ENCODE measurements at regions not wholly inside any gene's neighbourhood (a gene's known extent, or its start where the extent isn't known, plus 50 kb on each side); places are given as distances from the start of the nearest gene placed in this dataset.

DNA sequence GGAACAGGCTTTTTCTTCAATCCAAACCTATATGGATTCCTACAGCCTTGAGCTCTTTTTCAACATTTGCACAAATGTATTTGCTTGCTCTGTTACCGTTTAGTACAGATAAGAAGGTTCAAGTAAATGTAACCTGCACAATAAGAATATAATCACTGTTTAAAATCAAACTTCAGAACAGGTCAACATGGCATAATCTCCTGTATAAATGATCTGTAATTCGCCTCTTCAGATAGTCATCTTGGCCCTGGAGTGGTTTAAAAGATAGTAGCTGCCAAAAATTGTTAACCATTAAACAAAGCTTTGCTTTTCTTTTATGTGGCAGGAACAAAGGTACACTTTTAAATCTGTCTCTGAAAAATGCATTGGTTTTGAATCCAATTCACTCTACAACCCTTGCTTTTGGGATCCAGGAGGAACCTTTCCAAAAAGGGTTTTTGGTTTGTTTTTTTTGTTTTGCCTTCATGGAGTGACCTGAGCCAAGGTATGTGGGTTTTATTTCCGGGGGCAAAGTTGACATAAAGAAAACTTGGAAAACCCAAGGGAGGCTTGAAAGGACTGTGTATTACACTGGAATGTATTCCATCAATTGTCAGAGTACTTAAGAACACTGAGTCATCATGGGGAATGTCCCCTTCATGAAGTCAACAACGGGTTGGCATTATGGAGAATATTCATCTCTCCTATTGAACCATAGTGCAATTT is 210.4 kb upstream of the HCCS start:
- Histone ChIP-seq H3K27me3 (ENCODE audit: insufficient read depth, low read depth) (no peaks in the 10 kb centered on the region), H2AFZ (ENCODE audit: low read depth) (no peak overlapping the region), H4K20me1 (ENCODE audit: insufficient read depth) (no peaks in the 10 kb centered on the region), H3K36me3 (ENCODE audit: insufficient read depth) (no peaks in the 10 kb centered on the region), H3K4me2 (no peak overlapping the region), H3K4me3 (IDR thresholded peaks at IDR 0.05; ENCODE audit: insufficient read depth, low read depth, low read length) (no peak overlapping the region), H3K79me2 (ENCODE audit: insufficient read depth, low read depth) (no peaks in the 10 kb centered on the region), H3K9ac (no peak overlapping the region), H3K27ac (no peak overlapping the region), H3K4me1 (ENCODE audit: low read depth, poor library complexity, severe bottlenecking) (peaks cover 4% of the 10 kb centered on the region)
- no peak for TF ChIP-seq CTCF (conservative IDR thresholded peaks at IDR 0.05; ENCODE audit: low read depth, low read length)

DNA sequence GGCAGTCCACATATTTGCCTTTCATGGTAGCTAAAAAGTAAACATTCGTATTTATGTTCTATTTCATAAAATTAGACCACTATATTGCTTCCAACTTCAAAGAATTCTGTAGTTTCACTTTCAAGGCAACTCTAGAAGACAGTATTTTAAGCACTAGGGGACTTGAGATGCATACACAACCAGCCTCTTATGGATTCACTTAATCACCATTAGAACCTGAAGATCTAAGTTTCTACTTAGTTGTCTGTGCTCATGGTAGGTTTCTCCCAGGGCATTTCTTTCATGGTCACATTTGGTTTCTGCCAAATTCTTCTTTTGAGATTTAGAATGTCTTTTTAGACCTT is 209.9 kb upstream of the HCCS start:
- Histone ChIP-seq H3K36me3 (ENCODE audit: insufficient read depth) (no peaks in the 10 kb centered on the region), H3K4me2 (no peak overlapping the region), H3K9ac (no peak overlapping the region), H3K4me3 (IDR thresholded peaks at IDR 0.05; ENCODE audit: insufficient read depth, low read depth, low read length) (no peak overlapping the region), H2AFZ (ENCODE audit: low read depth) (no peak overlapping the region), H4K20me1 (ENCODE audit: insufficient read depth) (no peaks in the 10 kb centered on the region), H3K4me1 (ENCODE audit: low read depth, poor library complexity, severe bottlenecking) (peaks cover 4% of the 10 kb centered on the region), H3K79me2 (ENCODE audit: insufficient read depth, low read depth) (no peaks in the 10 kb centered on the region), H3K27ac (no peak overlapping the region), H3K27me3 (ENCODE audit: insufficient read depth, low read depth) (no peaks in the 10 kb centered on the region)
- TF ChIP-seq CTCF (conservative IDR thresholded peaks at IDR 0.05; ENCODE audit: low read depth, low read length) = no peak

DNA sequence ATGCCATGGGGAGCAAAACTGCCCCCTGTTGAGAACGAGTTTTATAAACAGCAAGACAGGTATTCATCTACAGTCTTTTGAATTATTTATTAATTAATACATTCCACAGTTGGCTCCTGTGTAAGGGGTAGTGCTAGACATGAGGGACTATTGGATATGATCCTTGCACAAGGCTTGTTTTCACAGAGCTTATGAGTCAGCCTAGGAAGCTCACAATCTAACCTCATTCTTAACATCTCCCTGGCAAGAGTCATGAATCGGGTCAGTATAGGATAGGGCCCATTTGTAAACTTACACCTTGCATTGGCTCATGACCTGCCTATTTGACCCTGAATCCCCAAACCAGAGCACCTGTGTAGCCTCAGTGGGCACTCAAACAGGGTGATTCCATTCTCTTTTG is 209.1 kb upstream of the HCCS start:
- H3K79me2 ChIP-seq (ENCODE audit: insufficient read depth, low read depth) = no peaks in the 10 kb centered on the region
- no peak overlapping the region for H2AFZ ChIP-seq (ENCODE audit: low read depth)
- no peaks in the 10 kb centered on the region for H3K27me3 ChIP-seq (ENCODE audit: insufficient read depth, low read depth)
- H3K36me3 ChIP-seq (ENCODE audit: insufficient read depth) = no peaks in the 10 kb centered on the region
- H4K20me1 ChIP-seq (ENCODE audit: insufficient read depth) = no peaks in the 10 kb centered on the region
- H3K9ac ChIP-seq = no peak overlapping the region
- no peak overlapping the region for H3K27ac ChIP-seq
- H3K4me1 ChIP-seq (ENCODE audit: low read depth, poor library complexity, severe bottlenecking) = peaks cover 4% of the 10 kb centered on the region
- no peak overlapping the region for H3K4me3 ChIP-seq (IDR thresholded peaks at IDR 0.05; ENCODE audit: insufficient read depth, low read depth, low read length)
- no peak for TF ChIP-seq CTCF (conservative IDR thresholded peaks at IDR 0.05; ENCODE audit: low read depth, low read length)
- H3K4me2 ChIP-seq = no peak overlapping the region

DNA sequence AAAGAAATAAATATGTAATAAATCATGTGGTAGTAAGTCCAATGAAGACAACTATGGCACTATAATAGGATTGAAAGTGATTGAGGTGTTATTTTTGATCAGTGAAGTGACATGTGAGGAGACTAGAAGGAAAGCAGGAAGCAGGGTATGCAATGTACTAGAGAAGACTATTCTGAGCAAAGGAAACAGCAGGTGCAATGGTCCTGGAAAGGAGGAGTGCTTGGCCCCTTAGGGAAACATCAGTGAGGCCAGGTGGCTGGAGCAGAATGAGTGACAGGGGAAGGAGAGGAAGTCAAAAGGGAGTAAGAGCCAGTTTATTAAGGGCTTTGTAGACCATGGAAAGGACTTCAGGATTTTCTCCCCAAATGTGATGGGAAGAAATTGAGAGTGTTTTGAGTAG is 207.6 kb upstream of the HCCS start:
- no peaks in the 10 kb centered on the region for H3K79me2 ChIP-seq (ENCODE audit: insufficient read depth, low read depth)
- no peak overlapping the region for H3K4me2 ChIP-seq
- H3K9ac ChIP-seq = no peak overlapping the region
- H3K27ac ChIP-seq = no peak overlapping the region
- no peak overlapping the region for H3K4me3 ChIP-seq (IDR thresholded peaks at IDR 0.05; ENCODE audit: insufficient read depth, low read depth, low read length)
- no peaks in the 10 kb centered on the region for H4K20me1 ChIP-seq (ENCODE audit: insufficient read depth)
- no peaks in the 10 kb centered on the region for H3K36me3 ChIP-seq (ENCODE audit: insufficient read depth)
- TF ChIP-seq CTCF (conservative IDR thresholded peaks at IDR 0.05; ENCODE audit: low read depth, low read length) = no peak
- no peaks in the 10 kb centered on the region for H3K27me3 ChIP-seq (ENCODE audit: insufficient read depth, low read depth)
- H3K4me1 ChIP-seq (ENCODE audit: low read depth, poor library complexity, severe bottlenecking) = peaks cover 4% of the 10 kb centered on the region
- no peak overlapping the region for H2AFZ ChIP-seq (ENCODE audit: low read depth)
